ENCODE measurements at regions not wholly inside any gene's neighbourhood (a gene's known extent, or its start where the extent isn't known, plus 50 kb on each side); places are given as distances from the start of the nearest gene placed in this dataset.

DNA sequence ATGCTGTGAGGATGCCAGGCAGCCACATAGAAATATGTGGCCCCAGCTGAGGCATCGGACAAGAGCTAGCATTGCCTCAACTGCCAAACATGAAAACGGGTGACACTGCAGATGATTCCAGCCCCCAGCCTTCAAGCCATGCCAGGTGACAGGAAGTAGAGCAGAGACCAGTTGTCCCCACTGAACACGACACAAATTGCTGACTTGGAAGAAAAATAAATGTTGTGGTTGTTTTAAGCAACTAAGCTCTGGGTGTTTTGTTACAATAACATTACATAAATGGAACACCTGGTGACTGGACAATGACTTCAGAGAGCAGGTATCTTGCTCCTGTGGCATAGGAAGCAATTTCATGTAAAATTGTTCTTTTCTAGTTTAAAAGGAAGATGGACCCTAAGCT lies 154.2 kb downstream of the KIF4B start:
- in situ Hi-C loops (cut with HindIII; ENCODE audit: low sequenced_read_pairs), result no loop called here

DNA sequence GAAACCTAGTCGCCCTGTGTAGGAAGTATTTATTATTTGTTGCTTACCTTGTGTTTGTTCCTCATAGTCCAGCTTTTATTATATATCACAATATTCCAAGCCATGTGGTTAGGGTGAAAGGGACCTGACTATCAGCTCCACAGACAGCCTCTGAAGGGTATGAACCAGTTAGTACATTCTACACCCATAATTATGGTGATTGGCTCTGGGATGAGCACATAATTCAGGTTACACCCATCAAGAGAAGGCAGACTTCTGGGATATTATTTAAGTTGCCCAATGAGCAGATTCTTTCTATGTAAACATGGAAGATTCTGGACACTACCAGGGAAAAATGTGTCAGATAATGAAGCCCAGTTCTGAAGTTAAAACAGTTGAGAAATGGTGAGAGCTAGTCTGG lies 168.0 kb downstream of the KIF4B start:
- in situ Hi-C loops (cut with HindIII; ENCODE audit: low sequenced_read_pairs), result no loop called here
- TF ChIP-seq, protein P1, sequence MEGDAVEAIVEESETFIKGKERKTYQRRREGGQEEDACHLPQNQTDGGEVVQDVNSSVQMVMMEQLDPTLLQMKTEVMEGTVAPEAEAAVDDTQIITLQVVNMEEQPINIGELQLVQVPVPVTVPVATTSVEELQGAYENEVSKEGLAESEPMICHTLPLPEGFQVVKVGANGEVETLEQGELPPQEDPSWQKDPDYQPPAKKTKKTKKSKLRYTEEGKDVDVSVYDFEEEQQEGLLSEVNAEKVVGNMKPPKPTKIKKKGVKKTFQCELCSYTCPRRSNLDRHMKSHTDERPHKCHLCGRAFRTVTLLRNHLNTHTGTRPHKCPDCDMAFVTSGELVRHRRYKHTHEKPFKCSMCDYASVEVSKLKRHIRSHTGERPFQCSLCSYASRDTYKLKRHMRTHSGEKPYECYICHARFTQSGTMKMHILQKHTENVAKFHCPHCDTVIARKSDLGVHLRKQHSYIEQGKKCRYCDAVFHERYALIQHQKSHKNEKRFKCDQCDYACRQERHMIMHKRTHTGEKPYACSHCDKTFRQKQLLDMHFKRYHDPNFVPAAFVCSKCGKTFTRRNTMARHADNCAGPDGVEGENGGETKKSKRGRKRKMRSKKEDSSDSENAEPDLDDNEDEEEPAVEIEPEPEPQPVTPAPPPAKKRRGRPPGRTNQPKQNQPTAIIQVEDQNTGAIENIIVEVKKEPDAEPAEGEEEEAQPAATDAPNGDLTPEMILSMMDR (IDR thresholded peaks at IDR 0.05; ENCODE audit: low read depth, low read length), result no peak
- DNase-seq (ENCODE audit: low read depth, low spot score), result no peak
- no peak overlapping the region for H3K4me3 ChIP-seq (ENCODE audit: low read depth, low read length)

More for the DNA sequence above, 154.2 kb downstream of the KIF4B start:
- TF ChIP-seq, protein P1 (IDR thresholded peaks at IDR 0.05; ENCODE audit: low read depth, low read length), result no peak
- H3K4me3 ChIP-seq (ENCODE audit: low read depth, low read length), result no peak overlapping the region
- DNase-seq (ENCODE audit: low read depth, low spot score), result no peak

- in situ Hi-C loops (cut with HindIII; ENCODE audit: low sequenced_read_pairs), result no loop called here
- no peak overlapping the region for H3K4me3 ChIP-seq (ENCODE audit: low read depth, low read length)
- TF ChIP-seq, protein P1 (IDR thresholded peaks at IDR 0.05; ENCODE audit: low read depth, low read length), result no peak
- DNase-seq (ENCODE audit: low read depth, low spot score), result no peak
Measured at GRCh38 chr5:155189476-155189875, 175.9 kb downstream of the KIF4B start.

- DNase-seq (ENCODE audit: low read depth, low spot score), result no peak
- TF ChIP-seq, protein P1 (IDR thresholded peaks at IDR 0.05; ENCODE audit: low read depth, low read length), result no peak
- in situ Hi-C loops (cut with HindIII; ENCODE audit: low sequenced_read_pairs), result no loop called here
- no peak overlapping the region for H3K4me3 ChIP-seq (ENCODE audit: low read depth, low read length)
Measured at GRCh38 chr5:155189981-155190380, 176.4 kb downstream of the KIF4B start.

- TF ChIP-seq, protein P1 (IDR thresholded peaks at IDR 0.05; ENCODE audit: low read depth, low read length), result no peak
- no peak overlapping the region for H3K4me3 ChIP-seq (ENCODE audit: low read depth, low read length)
- no peak for DNase-seq (ENCODE audit: low read depth, low spot score)
- in situ Hi-C loops (cut with HindIII; ENCODE audit: low sequenced_read_pairs), result no loop called here
Measured at GRCh38 chr5:155193029-155193428, 179.5 kb downstream of the KIF4B start.

DNA sequence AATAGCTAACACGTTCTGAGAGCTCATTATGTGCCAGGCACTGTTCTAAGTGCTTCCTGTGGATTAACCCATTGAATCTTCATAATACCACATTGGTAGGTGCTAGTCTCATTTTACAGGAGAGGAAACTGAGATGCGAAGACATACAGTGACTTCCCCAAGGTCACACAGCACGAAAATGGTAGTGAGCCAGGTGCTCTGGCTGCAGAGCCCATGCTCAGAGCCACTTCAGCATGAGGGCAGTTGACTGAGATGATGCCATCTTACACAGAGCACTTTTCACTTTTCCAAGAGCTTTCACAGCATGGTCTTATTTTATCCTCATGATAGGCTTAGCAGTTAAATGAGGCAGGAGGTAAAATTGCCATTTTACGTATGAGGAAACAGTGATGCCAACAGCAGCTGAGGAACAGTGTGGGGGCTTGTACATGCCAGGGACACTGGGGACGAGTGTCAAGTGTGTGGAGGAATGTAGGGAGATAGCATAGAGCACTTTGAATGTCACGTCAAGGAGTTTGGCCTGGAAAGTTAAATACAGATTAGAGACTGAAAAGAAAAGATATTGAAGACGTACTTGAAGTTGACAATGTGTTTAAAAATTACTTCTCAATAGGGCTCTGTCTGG lies 180.0 kb downstream of the KIF4B start:
- in situ Hi-C loops (cut with HindIII; ENCODE audit: low sequenced_read_pairs), result no loop called here
- H3K4me3 ChIP-seq (ENCODE audit: low read depth, low read length), result no peak overlapping the region
- TF ChIP-seq, protein P1 (IDR thresholded peaks at IDR 0.05; ENCODE audit: low read depth, low read length), result no peak
- no peak for DNase-seq (ENCODE audit: low read depth, low spot score)
